ENCODE measurements at regions not wholly inside any gene's neighbourhood (a gene's known extent, or its start where the extent isn't known, plus 50 kb on each side); places are given as distances from the start of the nearest gene placed in this dataset.

DNA sequence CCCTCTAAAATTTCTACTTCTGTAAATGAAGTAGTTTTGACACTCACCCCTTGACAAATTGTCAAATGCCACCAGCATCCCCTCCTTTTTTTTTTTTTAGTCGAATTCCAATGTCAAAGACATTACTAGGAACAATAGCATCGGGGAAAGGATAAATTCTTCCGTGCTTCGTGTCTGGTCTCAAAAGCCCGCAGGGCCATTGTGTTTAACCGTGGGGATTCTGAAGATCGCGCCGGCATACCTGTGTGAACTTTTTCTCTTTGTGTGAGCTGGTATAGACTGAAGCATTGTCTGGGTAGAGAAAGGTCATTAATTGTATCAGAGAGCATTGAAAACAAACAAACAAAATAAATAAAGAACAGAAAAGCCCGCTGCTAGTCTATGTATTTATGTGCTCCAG lies 313.9 kb downstream of the ASMT start:
- H3K4me1 ChIP-seq (ENCODE audit: control insufficient read depth, insufficient read depth, low read length): peaks cover 5% of the 10 kb centered on the region
- no peaks in the 10 kb centered on the region for H3K9me3 ChIP-seq (ENCODE audit: control insufficient read depth, low read length)
- no peak overlapping the region for H3K9ac ChIP-seq (ENCODE audit: low read length)
- no peak for DNase-seq (ENCODE audit: low read depth)
- H3K36me3 ChIP-seq (ENCODE audit: control insufficient read depth, insufficient read depth, low read length, severe bottlenecking): no peaks in the 10 kb centered on the region
- no peaks in the 10 kb centered on the region for H3K27me3 ChIP-seq (replicated peaks; ENCODE audit: control insufficient read depth, insufficient read depth, low read length)
- H3K4me3 ChIP-seq (ENCODE audit: low read length): no peak overlapping the region

DNA sequence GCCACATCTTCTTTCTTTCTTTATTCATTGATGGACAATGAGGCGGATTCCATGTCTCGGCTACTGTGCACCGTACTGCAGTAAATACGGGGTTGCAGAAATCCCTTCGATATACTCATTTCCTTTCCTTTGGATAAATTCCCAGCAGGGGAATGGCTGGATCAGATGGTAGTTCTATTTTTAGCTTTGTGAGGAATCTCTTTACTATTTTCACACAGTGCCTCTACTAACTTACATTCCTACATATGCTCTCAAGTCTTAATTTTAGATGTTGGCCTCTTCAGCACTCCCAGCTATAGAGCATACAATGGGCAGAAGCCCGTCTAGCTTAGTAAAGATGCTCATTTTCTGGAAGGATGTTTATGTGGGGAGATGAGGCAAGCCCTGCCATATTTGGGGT lies 317.4 kb downstream of the ASMT start:
- Histone ChIP-seq H3K4me1 (ENCODE audit: control insufficient read depth, insufficient read depth, low read length) (peaks cover 5% of the 10 kb centered on the region), H3K27me3 (replicated peaks; ENCODE audit: control insufficient read depth, insufficient read depth, low read length) (no peaks in the 10 kb centered on the region), H3K9ac (ENCODE audit: low read length) (no peak overlapping the region), H3K9me3 (ENCODE audit: control insufficient read depth, low read length) (no peaks in the 10 kb centered on the region), H3K36me3 (ENCODE audit: control insufficient read depth, insufficient read depth, low read length, severe bottlenecking) (no peaks in the 10 kb centered on the region), H3K4me3 (ENCODE audit: low read length) (no peak overlapping the region)
- DNase-seq (ENCODE audit: low read depth): peak; percentile 58

- Histone ChIP-seq H3K36me3 (ENCODE audit: control insufficient read depth, insufficient read depth, low read length, severe bottlenecking) (no peaks in the 10 kb centered on the region), H3K9me3 (ENCODE audit: control insufficient read depth, low read length) (peaks cover 3% of the 10 kb centered on the region), H3K4me1 (ENCODE audit: control insufficient read depth, insufficient read depth, low read length) (peaks cover 5% of the 10 kb centered on the region), H3K9ac (ENCODE audit: low read length) (no peak overlapping the region), H3K4me3 (ENCODE audit: low read length) (no peak overlapping the region), H3K27me3 (replicated peaks; ENCODE audit: control insufficient read depth, insufficient read depth, low read length) (no peaks in the 10 kb centered on the region)
- DNase-seq (ENCODE audit: low read depth): no peak
These were observed 319.1 kb downstream of the ASMT start for GRCh38 chrX:1933964-1934363.

- Histone ChIP-seq H3K36me3 (ENCODE audit: control insufficient read depth, insufficient read depth, low read length, severe bottlenecking) (no peaks in the 10 kb centered on the region), H3K9ac (ENCODE audit: low read length) (no peak overlapping the region), H3K4me1 (ENCODE audit: control insufficient read depth, insufficient read depth, low read length) (peaks cover 5% of the 10 kb centered on the region), H3K4me3 (ENCODE audit: low read length) (no peak overlapping the region), H3K27me3 (replicated peaks; ENCODE audit: control insufficient read depth, insufficient read depth, low read length) (no peaks in the 10 kb centered on the region), H3K9me3 (ENCODE audit: control insufficient read depth, low read length) (peaks cover 7% of the 10 kb centered on the region)
- DNase-seq (ENCODE audit: low read depth): no peak
These were observed 320.9 kb downstream of the ASMT start for GRCh38 chrX:1935805-1936204.

GRCh38 chrX:1938190-1938589 lies 323.3 kb downstream of the ASMT start:
- Histone ChIP-seq H3K4me1 (ENCODE audit: control insufficient read depth, insufficient read depth, low read length) (no peaks in the 10 kb centered on the region), H3K36me3 (ENCODE audit: control insufficient read depth, insufficient read depth, low read length, severe bottlenecking) (no peaks in the 10 kb centered on the region), H3K4me3 (ENCODE audit: low read length) (no peak overlapping the region), H3K9me3 (ENCODE audit: control insufficient read depth, low read length) (peaks cover 7% of the 10 kb centered on the region), H3K27me3 (replicated peaks; ENCODE audit: control insufficient read depth, insufficient read depth, low read length) (no peaks in the 10 kb centered on the region), H3K9ac (ENCODE audit: low read length) (no peak overlapping the region)
- no peak for DNase-seq (ENCODE audit: low read depth)

DNA sequence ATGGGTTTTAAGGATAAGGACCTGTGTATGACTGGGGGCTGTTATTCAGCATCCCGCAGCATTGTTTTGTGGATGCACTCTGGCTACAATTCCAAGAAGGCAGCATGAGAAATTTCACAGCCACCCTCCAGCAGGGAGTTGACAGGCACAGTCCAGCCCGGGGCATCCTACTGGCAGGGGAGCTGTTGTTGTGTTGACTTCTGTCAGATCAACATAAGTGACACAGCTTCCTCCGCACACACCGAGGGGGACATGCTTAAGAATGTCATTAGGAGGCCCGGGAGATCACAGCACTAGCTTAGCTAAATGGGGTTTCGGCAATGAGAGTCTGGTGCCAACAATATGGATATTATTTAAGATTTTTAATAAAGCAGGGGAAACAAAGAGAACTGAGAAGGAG lies 326.5 kb downstream of the ASMT start:
- DNase-seq (ENCODE audit: low read depth): no peak
- Histone ChIP-seq H3K36me3 (ENCODE audit: control insufficient read depth, insufficient read depth, low read length, severe bottlenecking) (no peaks in the 10 kb centered on the region), H3K4me1 (ENCODE audit: control insufficient read depth, insufficient read depth, low read length) (no peaks in the 10 kb centered on the region), H3K9ac (ENCODE audit: low read length) (no peak overlapping the region), H3K27me3 (replicated peaks; ENCODE audit: control insufficient read depth, insufficient read depth, low read length) (no peaks in the 10 kb centered on the region), H3K4me3 (ENCODE audit: low read length) (no peak overlapping the region), H3K9me3 (ENCODE audit: control insufficient read depth, low read length) (peaks cover 7% of the 10 kb centered on the region)

DNA sequence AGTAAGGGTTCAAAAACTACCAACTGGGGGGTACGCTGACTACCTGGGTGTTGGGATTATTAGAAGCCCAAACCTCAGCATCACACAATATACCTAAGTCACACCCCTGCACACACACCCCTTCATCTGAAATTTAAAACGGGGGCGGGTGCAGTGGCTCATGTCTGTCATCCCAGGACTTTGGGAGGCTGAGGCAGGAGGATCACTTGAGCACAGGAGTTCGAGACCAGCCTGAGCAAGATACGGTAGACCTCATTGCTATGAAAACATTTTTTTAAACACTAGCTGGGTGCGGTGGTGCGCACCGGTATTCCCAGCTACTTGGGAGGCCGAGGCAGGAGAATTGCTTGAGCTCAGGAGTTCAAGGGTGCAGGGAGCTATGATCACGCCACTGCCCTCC lies 331.0 kb downstream of the ASMT start:
- Histone ChIP-seq H3K9ac (ENCODE audit: low read length) (no peak overlapping the region), H3K4me1 (ENCODE audit: control insufficient read depth, insufficient read depth, low read length) (no peaks in the 10 kb centered on the region), H3K36me3 (ENCODE audit: control insufficient read depth, insufficient read depth, low read length, severe bottlenecking) (no peaks in the 10 kb centered on the region), H3K4me3 (ENCODE audit: low read length) (no peak overlapping the region), H3K9me3 (ENCODE audit: control insufficient read depth, low read length) (no peaks in the 10 kb centered on the region), H3K27me3 (replicated peaks; ENCODE audit: control insufficient read depth, insufficient read depth, low read length) (no peaks in the 10 kb centered on the region)
- DNase-seq (ENCODE audit: low read depth): no peak

- Histone ChIP-seq H3K9me3 (ENCODE audit: control insufficient read depth, low read length) (no peaks in the 10 kb centered on the region), H3K27me3 (replicated peaks; ENCODE audit: control insufficient read depth, insufficient read depth, low read length) (no peaks in the 10 kb centered on the region), H3K36me3 (ENCODE audit: control insufficient read depth, insufficient read depth, low read length, severe bottlenecking) (no peaks in the 10 kb centered on the region), H3K4me1 (ENCODE audit: control insufficient read depth, insufficient read depth, low read length) (no peaks in the 10 kb centered on the region), H3K9ac (ENCODE audit: low read length) (no peak overlapping the region), H3K4me3 (ENCODE audit: low read length) (no peak overlapping the region)
- DNase-seq (ENCODE audit: low read depth): no peak
These were observed 332.1 kb downstream of the ASMT start for GRCh38 chrX:1946974-1947373.
